Subcutaneous abdominal adipose tissue (tissue), 5 donors: ENCODE measurements at regions not wholly inside any gene's neighbourhood (a gene's known extent, or its start where the extent isn't known, plus 50 kb on each side); places are given as distances from the start of the nearest gene placed in this dataset.
"Not testable (repeated sequence)": the region's sequence is repeated elsewhere in the genome, so short reads cannot be mapped to it uniquely, and the experiment has no call there.

Source experiments
- H3K27ac ChIP-seq: one replicate; pipeline ENCODE4 v1.7.0; 2013; ENCODE audit warnings: low read depth, mild to moderate bottlenecking, inconsistent platforms, low read length, moderate library complexity
- H3K27me3 ChIP-seq, 5 donors: one replicate each; pipeline ENCODE4 v1.7.0; 2013; ENCODE audit warnings: low read length in 5 of 5, inconsistent platforms in 1 of 5; ENCODE audit not compliant: control insufficient read depth in 5 of 5, insufficient read depth in 4 of 5
- H3K36me3 ChIP-seq, 5 donors: one replicate each; pipeline ENCODE4 v1.7.0; 2013; ENCODE audit warnings: low read length in 5 of 5; ENCODE audit not compliant: control insufficient read depth in 5 of 5, insufficient read depth in 5 of 5
- H3K4me1 ChIP-seq, 5 donors: one replicate each; pipeline ENCODE4 v1.7.0; 2013; ENCODE audit warnings: low read length in 5 of 5, mild to moderate bottlenecking in 3 of 5, moderate library complexity in 1 of 5; ENCODE audit not compliant: control insufficient read depth in 5 of 5, insufficient read depth in 5 of 5
- H3K4me3 ChIP-seq, 5 donors: one replicate each; pipeline ENCODE4 v1.7.0; 2013; ENCODE audit warnings: low read length in 5 of 5, low read depth in 1 of 5
- H3K9ac ChIP-seq, 5 donors: one replicate each; pipeline ENCODE4 v1.7.0; 2013; ENCODE audit warnings: low read length in 5 of 5, mild to moderate bottlenecking in 4 of 5, moderate library complexity in 3 of 5
- H3K9me3 ChIP-seq, 5 donors: one replicate each; pipeline ENCODE4 v1.7.0; 2013; ENCODE audit warnings: low read length in 5 of 5; ENCODE audit not compliant: control insufficient read depth in 5 of 5
- donor health status: healthy.
- donor health status: healthy.
- donor health status: healthy.
- donor health status: healthy.
- donor health status: healthy.

GRCh38 chr13:58950911-58951310, 1212.8 kb downstream of the DIAPH3 start:
- peaks cover 0 to 18% (median 8%) of the 10 kb centered on the region in 5 donors for H3K9me3 ChIP-seq
- H3K4me3 ChIP-seq = no peak overlapping the region
- no peaks in the 10 kb centered on the region for H3K36me3 ChIP-seq
- no peaks in the 10 kb centered on the region for H3K27me3 ChIP-seq
- no peak overlapping the region for H3K27ac ChIP-seq
- H3K4me1 ChIP-seq = peaks cover 0 to 12% (median 5%) of the 10 kb centered on the region in 5 donors
- H3K9ac ChIP-seq = no peak overlapping the region

GRCh38 chr13:58953638-58954037, 1210.1 kb downstream of the DIAPH3 start:
- Histone ChIP-seq H3K27me3 (no peaks in the 10 kb centered on the region), H3K4me1 (no peaks in the 10 kb centered on the region), H3K27ac (no peak overlapping the region), H3K4me3 (no peak overlapping the region), H3K36me3 (no peaks in the 10 kb centered on the region), H3K9me3 (peaks cover 0 to 15% (median 8%) of the 10 kb centered on the region in 5 donors), H3K9ac (no peak overlapping the region)

- Histone ChIP-seq H3K4me1 (no peaks in the 10 kb centered on the region), H3K27ac (no peak overlapping the region), H3K36me3 (no peaks in the 10 kb centered on the region), H3K27me3 (no peaks in the 10 kb centered on the region), H3K4me3 (no peak overlapping the region), H3K9ac (no peak overlapping the region), H3K9me3 (no peaks in the 10 kb centered on the region)
These were observed 1208.0 kb downstream of the DIAPH3 start for GRCh38 chr13:58955546-58956385.

- not testable (repeated sequence) for H3K36me3 ChIP-seq, H3K27ac ChIP-seq, H3K9ac ChIP-seq, H3K9me3 ChIP-seq, H3K4me1 ChIP-seq, H3K27me3 ChIP-seq, H3K4me3 ChIP-seq
These were observed 1205.6 kb downstream of the DIAPH3 start for GRCh38 chr13:58958097-58958496.

GRCh38 chr13:58960888-58961287, 1202.8 kb downstream of the DIAPH3 start:
- no peaks in the 10 kb centered on the region for H3K4me1 ChIP-seq
- no peaks in the 10 kb centered on the region for H3K36me3 ChIP-seq
- H3K27ac ChIP-seq = no peak overlapping the region
- no peak overlapping the region for H3K4me3 ChIP-seq
- no peaks in the 10 kb centered on the region for H3K27me3 ChIP-seq
- H3K9me3 ChIP-seq = no peaks in the 10 kb centered on the region
- no peak overlapping the region for H3K9ac ChIP-seq

- H3K9me3 ChIP-seq = no peaks in the 10 kb centered on the region
- H3K4me3 ChIP-seq = no peak overlapping the region
- H3K36me3 ChIP-seq = no peaks in the 10 kb centered on the region
- H3K27me3 ChIP-seq = no peaks in the 10 kb centered on the region
- H3K27ac ChIP-seq = no peak overlapping the region
- no peak overlapping the region for H3K9ac ChIP-seq
- no peaks in the 10 kb centered on the region for H3K4me1 ChIP-seq
These were observed 1200.4 kb downstream of the DIAPH3 start for GRCh38 chr13:58963321-58963720.

- H3K4me3 ChIP-seq = no peak overlapping the region
- no peak overlapping the region for H3K9ac ChIP-seq
- H3K27ac ChIP-seq = no peak overlapping the region
- H3K4me1 ChIP-seq = no peaks in the 10 kb centered on the region
- H3K9me3 ChIP-seq = no peaks in the 10 kb centered on the region
- H3K27me3 ChIP-seq = no peaks in the 10 kb centered on the region
- no peaks in the 10 kb centered on the region for H3K36me3 ChIP-seq
These were observed 1199.7 kb downstream of the DIAPH3 start for GRCh38 chr13:58964048-58964447.

- H3K4me3 ChIP-seq = no peak overlapping the region
- no peaks in the 10 kb centered on the region for H3K27me3 ChIP-seq
- H3K9me3 ChIP-seq = no peaks in the 10 kb centered on the region
- no peaks in the 10 kb centered on the region for H3K36me3 ChIP-seq
- no peak overlapping the region for H3K27ac ChIP-seq
- H3K9ac ChIP-seq = no peak overlapping the region
- no peaks in the 10 kb centered on the region for H3K4me1 ChIP-seq
These were observed 1186.6 kb downstream of the DIAPH3 start for GRCh38 chr13:58977085-58977484.

GRCh38 chr13:58978331-58978730, 1185.4 kb downstream of the DIAPH3 start:
- H3K27ac ChIP-seq = no peak overlapping the region
- peaks cover 0 to 6% (median 0%) of the 10 kb centered on the region in 5 donors for H3K9me3 ChIP-seq
- H3K27me3 ChIP-seq = no peaks in the 10 kb centered on the region
- no peak overlapping the region for H3K9ac ChIP-seq
- no peaks in the 10 kb centered on the region for H3K4me1 ChIP-seq
- H3K4me3 ChIP-seq = no peak overlapping the region
- no peaks in the 10 kb centered on the region for H3K36me3 ChIP-seq

GRCh38 chr13:58979851-58980250, 1183.9 kb downstream of the DIAPH3 start:
- Histone ChIP-seq H3K4me3 (no peak overlapping the region), H3K4me1 (no peaks in the 10 kb centered on the region), H3K9me3 (peaks cover 0 to 7% (median 0%) of the 10 kb centered on the region in 5 donors), H3K27ac (no peak overlapping the region), H3K36me3 (no peaks in the 10 kb centered on the region), H3K27me3 (no peaks in the 10 kb centered on the region), H3K9ac (no peak overlapping the region)
